Mesenteric fat pad (tissue), 1 donor: ENCODE measurements at regions not wholly inside any gene's neighbourhood (a gene's known extent, or its start where the extent isn't known, plus 50 kb on each side); places are given as distances from the start of the nearest gene placed in this dataset.
"Not testable (repeated sequence)": the region's sequence is repeated elsewhere in the genome, so short reads cannot be mapped to it uniquely, and the experiment has no call there.

ENCODE experiments used
- DNase-seq: peaks from one replicate; pipeline ENCODE4 v3.0.0-alpha.2; 2020; ENCODE audit warnings: low spot score
- donor health status: DM: yes; HTN: yes; CAD: no.

- DNase-seq: no peak
Observed at GRCh38 chr7:52781250-52781649, 254.2 kb upstream of the POM121L12 start.

- DNase-seq: no peak
Observed at GRCh38 chr7:52779004-52779403, 256.4 kb upstream of the POM121L12 start.

- no peak for DNase-seq
Observed at GRCh38 chr7:52777051-52777822, 258.2 kb upstream of the POM121L12 start.

- DNase-seq: no peak
Observed at GRCh38 chr7:52775876-52776275, 259.6 kb upstream of the POM121L12 start.

- no peak for DNase-seq
Observed at GRCh38 chr7:52771177-52771576, 264.3 kb upstream of the POM121L12 start.

- DNase-seq: no peak
Observed at GRCh38 chr7:52764492-52765169, 270.8 kb upstream of the POM121L12 start.

- no peak for DNase-seq
Observed at GRCh38 chr7:52758356-52758755, 277.1 kb upstream of the POM121L12 start.

GRCh38 chr7:52753855-52754254 is 281.6 kb upstream of the POM121L12 start:
- DNase-seq: no peak

- DNase-seq: no peak
Observed at GRCh38 chr7:52752891-52753290, 282.5 kb upstream of the POM121L12 start.

- no peak for DNase-seq
Observed at GRCh38 chr7:52749880-52750279, 285.6 kb upstream of the POM121L12 start.

GRCh38 chr7:52747817-52748216 is 287.6 kb upstream of the POM121L12 start:
- no peak for DNase-seq

- DNase-seq: no peak
Observed at GRCh38 chr7:52741670-52742290, 293.7 kb upstream of the POM121L12 start.

- DNase-seq: no peak
Observed at GRCh38 chr7:52735656-52736055, 299.8 kb upstream of the POM121L12 start.

GRCh38 chr7:52728683-52729082 is 306.8 kb upstream of the POM121L12 start:
- not testable (repeated sequence) for DNase-seq

GRCh38 chr7:52727632-52728031 is 307.8 kb upstream of the POM121L12 start:
- DNase-seq: no peak

GRCh38 chr7:52726986-52727385 is 308.4 kb upstream of the POM121L12 start:
- DNase-seq: no peak

GRCh38 chr7:52726493-52726892 is 308.9 kb upstream of the POM121L12 start:
- no peak for DNase-seq

- DNase-seq: no peak
Observed at GRCh38 chr7:52723606-52724005, 311.8 kb upstream of the POM121L12 start.

- no peak for DNase-seq
Observed at GRCh38 chr7:52720856-52721255, 314.6 kb upstream of the POM121L12 start.

GRCh38 chr7:52719677-52720076 is 315.8 kb upstream of the POM121L12 start:
- no peak for DNase-seq

GRCh38 chr7:52715701-52716100 is 319.7 kb upstream of the POM121L12 start:
- no peak for DNase-seq

GRCh38 chr7:52712938-52713337 is 322.5 kb upstream of the POM121L12 start:
- DNase-seq: no peak
